ENCODE measurements at regions not wholly inside any gene's neighbourhood (a gene's known extent, or its start where the extent isn't known, plus 50 kb on each side); places are given as distances from the start of the nearest gene placed in this dataset.
"Not testable (repeated sequence)": the region's sequence is repeated elsewhere in the genome, so short reads cannot be mapped to it uniquely, and the experiment has no call there.

- no peak for DNase-seq (ENCODE audit: low read depth in 4 of 4, low spot score in 1 of 4)
These were observed 503.2 kb downstream of the PIK3C3 start for GRCh38 chr18:42458226-42458625.

GRCh38 chr18:42459873-42460272 lies 504.8 kb downstream of the PIK3C3 start:
- no peak for DNase-seq (ENCODE audit: low read depth in 4 of 4, low spot score in 1 of 4)

DNA sequence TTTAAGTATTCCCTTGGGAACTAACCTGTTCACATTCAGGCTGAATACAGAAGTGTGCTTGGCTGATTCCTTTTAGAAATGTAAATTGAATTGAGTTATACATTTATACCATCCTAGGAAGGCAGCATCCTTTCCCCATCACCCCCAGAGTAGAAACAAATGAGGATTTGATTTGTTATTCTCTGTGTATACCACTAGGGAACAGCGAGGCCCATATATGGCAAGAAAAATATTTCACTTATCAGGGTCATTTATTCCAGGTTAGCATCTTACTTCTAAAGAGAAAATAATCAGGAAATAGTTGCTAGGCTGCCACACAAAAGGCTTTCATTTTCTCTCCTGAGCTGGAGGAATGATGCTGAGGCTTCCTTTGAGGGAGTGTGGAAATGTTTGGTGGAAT lies 516.9 kb downstream of the PIK3C3 start:
- no peak for DNase-seq (ENCODE audit: low read depth in 4 of 4, low spot score in 1 of 4)

GRCh38 chr18:42473611-42474010 lies 518.6 kb downstream of the PIK3C3 start:
- no peak for DNase-seq (ENCODE audit: low read depth in 4 of 4, low spot score in 1 of 4)

DNA sequence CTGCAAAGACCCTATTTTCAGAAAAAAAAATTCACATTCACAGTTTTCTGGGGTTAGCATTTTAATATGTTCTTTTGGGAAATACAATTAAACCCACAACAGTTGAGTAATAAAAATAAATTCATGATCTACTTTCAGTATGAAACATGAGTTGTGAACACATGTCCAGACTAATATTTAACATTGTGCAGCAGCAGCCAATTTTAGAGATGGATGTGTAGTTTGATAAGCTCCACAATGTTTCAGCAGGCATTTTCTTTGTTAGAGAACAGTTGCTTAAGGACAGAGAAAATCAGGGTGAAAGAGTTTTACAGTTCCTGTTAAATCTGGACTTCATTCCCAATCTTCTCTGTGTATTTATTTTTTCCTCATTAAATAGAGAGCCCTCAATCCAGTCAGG lies 519.5 kb downstream of the PIK3C3 start:
- no peak for DNase-seq (ENCODE audit: low read depth in 4 of 4, low spot score in 1 of 4)

- no peak for DNase-seq (ENCODE audit: low read depth in 4 of 4, low spot score in 1 of 4)
These were observed 520.1 kb downstream of the PIK3C3 start for GRCh38 chr18:42475157-42475556.

GRCh38 chr18:42477267-42477666 lies 522.2 kb downstream of the PIK3C3 start:
- no peak for DNase-seq (ENCODE audit: low read depth in 4 of 4, low spot score in 1 of 4)

DNA sequence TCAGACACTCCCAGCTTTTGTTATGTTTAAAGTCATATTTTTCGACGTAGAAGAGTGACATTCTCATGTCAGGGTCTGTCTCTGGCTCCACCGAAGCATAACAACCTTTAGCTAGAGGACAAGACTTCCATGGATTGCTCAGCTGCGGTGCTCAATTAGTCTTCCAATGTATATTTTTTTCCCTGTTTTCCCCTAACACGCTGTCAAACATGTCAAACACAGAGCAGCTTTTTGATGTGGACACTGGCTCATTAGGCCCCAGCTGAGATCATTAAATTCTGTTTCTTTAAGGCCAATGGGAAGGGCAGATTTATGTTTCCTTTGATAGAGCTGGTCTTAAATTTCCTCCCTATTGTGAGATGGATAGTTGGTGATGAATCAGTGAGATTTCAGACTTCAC lies 525.4 kb downstream of the PIK3C3 start:
- no peak for DNase-seq (ENCODE audit: low read depth in 4 of 4, low spot score in 1 of 4)

DNA sequence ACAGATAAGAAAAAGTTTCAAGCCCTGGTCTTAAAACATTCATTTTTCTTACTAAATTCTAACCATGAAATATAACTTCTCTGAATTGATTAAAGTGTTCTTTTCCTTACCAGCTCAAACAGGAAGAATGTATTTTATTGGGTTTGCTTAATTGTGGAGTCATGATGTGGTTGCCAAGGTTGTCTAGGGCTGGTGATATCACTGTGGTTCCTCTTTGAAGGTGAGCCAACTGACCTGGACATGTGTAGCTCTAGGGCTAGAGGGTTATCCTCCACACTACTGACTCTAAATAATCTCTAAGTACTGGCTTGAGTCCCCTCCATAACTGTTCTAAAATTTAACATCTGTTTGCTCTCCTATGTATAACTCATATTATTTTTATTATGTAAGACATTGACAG lies 529.6 kb downstream of the PIK3C3 start:
- DNase-seq (ENCODE audit: low read depth in 4 of 4, low spot score in 1 of 4): no peak

- no peak for DNase-seq (ENCODE audit: low read depth in 4 of 4, low spot score in 1 of 4)
These were observed 531.2 kb downstream of the PIK3C3 start for GRCh38 chr18:42486271-42486670.

GRCh38 chr18:42508683-42509296 lies 553.8 kb downstream of the PIK3C3 start:
- no peak for DNase-seq (ENCODE audit: low read depth in 4 of 4, low spot score in 1 of 4)

DNA sequence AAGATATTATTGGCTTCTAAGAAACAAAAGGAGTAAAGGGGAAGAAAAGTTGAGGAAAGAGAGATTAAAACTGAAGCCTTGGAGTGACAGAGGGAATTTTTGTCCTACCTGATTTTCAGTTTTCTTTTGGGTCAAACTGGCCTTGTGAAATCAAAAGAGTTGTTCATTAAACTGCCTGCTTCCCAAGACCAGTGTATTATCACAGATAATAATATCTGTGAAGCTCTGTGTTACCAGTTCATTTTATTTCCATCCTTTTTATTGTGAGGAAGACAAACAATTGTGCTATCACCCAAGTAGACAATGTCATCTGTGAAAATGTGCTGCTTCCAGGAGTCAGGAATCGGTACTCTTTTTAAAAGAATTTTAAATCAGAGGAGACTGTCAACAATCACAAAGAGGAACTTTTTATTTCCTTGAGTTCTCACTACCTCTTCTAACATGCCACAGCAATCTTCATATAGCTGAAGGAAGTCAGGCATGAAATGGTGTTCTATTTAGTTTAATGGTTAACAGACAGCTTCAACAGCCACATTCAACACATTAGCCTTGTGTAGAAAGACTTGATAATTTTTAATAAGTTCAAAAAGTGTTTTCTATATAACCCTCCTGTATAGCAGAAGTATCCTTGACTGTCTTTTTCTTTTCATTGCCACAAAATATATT lies 554.8 kb downstream of the PIK3C3 start:
- no peak for DNase-seq (ENCODE audit: low read depth in 4 of 4, low spot score in 1 of 4)

DNA sequence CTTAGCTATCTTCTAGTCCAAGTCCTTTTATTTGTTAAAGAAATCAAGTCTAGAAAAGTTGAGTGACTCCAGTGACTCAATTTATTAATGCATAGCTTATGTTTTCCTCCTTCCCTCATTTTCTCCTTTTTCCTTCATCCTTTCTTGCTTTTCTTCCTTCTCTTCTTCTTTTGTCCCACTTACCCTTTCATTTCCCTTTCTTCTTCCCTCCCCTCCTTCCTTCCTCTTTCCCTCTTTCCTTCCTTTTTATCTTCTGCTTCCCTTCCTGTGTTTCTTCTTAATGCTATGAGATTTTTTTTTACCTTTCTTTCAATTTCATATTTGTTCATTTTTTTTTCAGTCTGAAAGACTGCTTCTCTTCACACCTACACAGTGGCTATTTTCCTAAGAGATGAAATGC lies 555.5 kb downstream of the PIK3C3 start:
- DNase-seq (ENCODE audit: low read depth in 4 of 4, low spot score in 1 of 4): no peak

DNA sequence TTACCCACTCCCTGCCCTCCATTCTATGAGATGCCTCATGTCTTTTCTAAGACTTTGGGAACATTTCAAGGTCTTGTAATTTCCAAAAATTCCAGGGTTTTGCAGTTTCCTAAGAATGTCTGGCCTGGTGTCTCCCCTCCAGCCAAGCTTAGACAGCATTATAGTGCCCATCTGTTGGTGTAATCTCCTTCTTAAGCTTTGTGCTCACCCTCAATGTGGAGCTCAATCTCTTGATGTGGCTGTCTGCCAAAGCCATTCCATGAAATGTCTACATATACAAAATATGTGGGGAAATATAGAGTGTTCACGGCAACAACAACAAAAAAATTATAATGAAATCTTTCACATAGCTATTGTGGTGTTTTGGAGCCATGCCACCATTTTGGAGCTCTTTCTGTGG lies 558.4 kb downstream of the PIK3C3 start:
- no peak for DNase-seq (ENCODE audit: low read depth in 4 of 4, low spot score in 1 of 4)

DNA sequence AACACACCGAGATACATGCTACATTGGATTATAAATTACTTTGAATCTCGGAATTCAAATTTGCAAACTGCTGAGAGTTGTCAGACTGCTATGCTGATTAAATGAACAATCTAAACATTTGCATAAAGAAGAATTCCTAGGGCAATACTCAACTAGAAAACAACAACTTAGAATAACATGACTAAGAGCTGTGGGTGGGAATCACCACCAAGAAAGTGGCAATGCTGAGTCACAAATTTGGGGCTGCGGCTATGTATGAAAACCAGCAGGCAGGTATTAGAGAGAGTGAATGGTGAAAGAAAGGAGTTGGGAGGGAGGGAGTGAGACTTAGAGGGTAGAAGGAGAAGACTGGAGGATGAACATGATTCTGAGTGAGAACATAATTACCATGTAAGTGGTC lies 559.5 kb downstream of the PIK3C3 start:
- no peak for DNase-seq (ENCODE audit: low read depth in 4 of 4, low spot score in 1 of 4)

DNA sequence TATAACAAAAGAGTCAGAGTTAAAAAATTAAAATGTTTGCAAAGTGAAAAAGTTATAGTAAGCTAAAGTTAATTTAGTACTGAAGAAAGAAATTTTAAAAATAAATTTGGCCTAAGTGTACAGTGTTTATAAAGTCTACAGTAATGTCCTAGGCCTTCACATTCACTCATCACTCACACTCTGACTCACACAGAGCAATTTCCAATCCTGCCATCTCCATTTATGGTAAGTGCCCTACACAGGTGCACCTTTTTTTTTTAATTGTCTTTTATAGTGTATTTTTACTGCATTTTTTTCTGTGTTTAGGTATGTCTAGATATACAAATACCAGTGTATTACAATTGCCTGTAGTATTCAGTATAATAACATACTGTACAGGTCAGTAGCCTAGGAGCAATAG lies 562.9 kb downstream of the PIK3C3 start:
- no peak for DNase-seq (ENCODE audit: low read depth in 4 of 4, low spot score in 1 of 4)

DNA sequence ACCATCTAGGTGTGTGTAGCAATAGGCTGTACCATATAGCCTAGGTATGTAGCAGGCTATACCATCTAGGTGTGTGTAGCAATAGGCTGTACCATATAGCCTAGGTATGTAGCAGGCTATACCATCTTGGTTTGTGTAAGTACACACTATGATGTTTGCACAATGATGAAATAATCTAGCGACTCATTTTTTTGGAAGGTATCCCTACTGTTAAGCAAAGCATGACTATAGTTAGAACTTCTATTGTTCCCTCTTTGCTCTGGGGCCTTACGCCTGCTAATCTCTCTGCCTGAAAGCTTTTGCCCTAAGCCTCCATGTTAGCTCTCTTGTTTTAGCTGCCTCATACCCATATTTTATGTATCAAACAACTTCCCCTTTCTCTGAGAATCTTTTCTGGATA lies 563.3 kb downstream of the PIK3C3 start:
- not testable (repeated sequence) for DNase-seq (ENCODE audit: low read depth in 4 of 4, low spot score in 1 of 4)

GRCh38 chr18:42520138-42520537 lies 565.1 kb downstream of the PIK3C3 start:
- no peak for DNase-seq (ENCODE audit: low read depth in 4 of 4, low spot score in 1 of 4)

DNA sequence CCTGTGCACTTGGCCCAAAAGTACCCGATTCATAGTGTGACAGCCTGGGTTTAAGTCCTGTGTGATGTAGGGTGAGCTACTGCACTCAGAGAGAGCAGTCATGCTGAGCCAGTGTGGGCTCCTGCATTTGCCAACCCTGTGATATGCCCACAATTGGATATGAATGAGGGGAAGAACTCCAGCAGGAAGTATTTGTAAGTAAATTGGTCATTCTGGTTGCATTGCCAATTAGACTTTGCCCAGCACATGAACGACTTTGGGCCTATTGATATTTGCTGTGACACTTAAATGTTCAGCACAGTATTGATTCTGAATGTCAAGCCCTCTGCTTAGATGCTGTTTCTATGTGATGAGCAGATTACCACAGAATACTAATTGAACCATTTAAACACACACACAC lies 570.9 kb downstream of the PIK3C3 start:
- DNase-seq (ENCODE audit: low read depth in 4 of 4, low spot score in 1 of 4): no peak

GRCh38 chr18:42527766-42528165 lies 572.7 kb downstream of the PIK3C3 start:
- no peak for DNase-seq (ENCODE audit: low read depth in 4 of 4, low spot score in 1 of 4)

GRCh38 chr18:42530276-42530675 lies 575.2 kb downstream of the PIK3C3 start:
- DNase-seq (ENCODE audit: low read depth in 4 of 4, low spot score in 1 of 4): no peak

- no peak for DNase-seq (ENCODE audit: low read depth in 4 of 4, low spot score in 1 of 4)
These were observed 577.1 kb downstream of the PIK3C3 start for GRCh38 chr18:42532119-42532518.

DNA sequence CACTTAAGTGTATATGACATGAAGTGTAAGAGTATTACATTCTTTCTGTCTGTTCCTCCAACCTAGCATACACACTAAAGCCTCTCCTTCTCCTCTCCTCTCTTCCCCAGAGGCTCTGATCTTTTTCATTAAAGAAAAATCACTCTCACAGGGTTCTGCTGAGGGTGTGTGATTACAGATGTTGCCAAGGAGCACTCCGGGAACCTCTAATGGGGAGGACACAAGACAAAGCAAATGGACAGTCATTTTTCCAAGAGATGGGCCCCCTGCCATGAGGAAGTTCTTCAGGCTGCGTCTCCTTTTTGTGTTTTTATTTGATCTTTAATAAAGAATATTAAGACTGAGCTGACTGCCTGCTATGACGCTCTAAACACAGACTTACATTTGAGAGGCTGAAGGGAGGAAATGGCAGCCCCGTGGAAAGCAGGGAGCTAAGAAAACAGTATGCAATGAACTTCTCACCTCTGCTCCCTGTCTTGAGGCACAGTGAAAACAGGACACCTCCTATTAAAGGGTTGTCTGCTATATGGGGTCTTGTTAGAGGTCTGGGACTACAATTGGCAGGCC lies 578.1 kb downstream of the PIK3C3 start:
- no peak for DNase-seq (ENCODE audit: low read depth in 4 of 4, low spot score in 1 of 4)
